SK-N-SH (cell line): ENCODE measurements at regions not wholly inside any gene's neighbourhood (a gene's known extent, or its start where the extent isn't known, plus 50 kb on each side); places are given as distances from the start of the nearest gene placed in this dataset.

Experiments used
- CTCF ChIA-PET: fragments of 300-600, 350-600 bp; formaldehyde crosslinking; extraction: SDS; loops from one replicate; lab custom pipeline; 2021; lab: Yijun Ruan, JAX
- POLR2A ChIA-PET: fragments of 350-600 bp; sonication (Branson Sonifier 250); formaldehyde crosslinking; extraction: SDS; loops from one replicate; lab custom pipeline; 2020; ENCODE audit warnings: antibody characterized with exemption, inconsistent platforms; lab: Yijun Ruan, JAX
- DNase-seq: peaks from one replicate; pipeline ENCODE4 v3.0.0; 2012
- H2AFZ ChIP-seq: fragments of 200-600 bp; sonication (generic); 2 replicates; pipeline ENCODE4 v1.8.1; 2016; ENCODE audit warnings: antibody characterized with exemption, mild to moderate bottlenecking, low read depth
- H3F3A ChIP-seq: fragments of 200-600 bp; sonication (generic); replicated peaks from 2 replicates; pipeline ENCODE3; 2016; ENCODE audit warnings: antibody characterized with exemption, mild to moderate bottlenecking; ENCODE audit not compliant: insufficient read depth
- H3K27ac ChIP-seq, 2 experiments: fragments of 200-500 bp in 1 of 2; fragments of 200-600 bp in 1 of 2; sonication (Bioruptor generic) in 1 of 2; sonication (generic), shearing (Covaris generic) in 1 of 2; 2 replicates each; pipeline versions ENCODE4 v1.5.1 to v1.6.1; 2014 to 2016; ENCODE audit warnings: low read depth in 2 of 2, inconsistent platforms in 1 of 2, low read length in 1 of 2, mild to moderate bottlenecking in 1 of 2, mixed read lengths in 1 of 2
- H3K27me3 ChIP-seq: fragments of 200-600 bp; sonication (generic), shearing (Covaris generic); 2 replicates; pipeline ENCODE4 v1.6.1; 2016; ENCODE audit warnings: mixed run types; ENCODE audit not compliant: insufficient read depth
- H3K36me3 ChIP-seq, 2 experiments: fragments of 200-500 bp in 1 of 2; fragments of 200-600 bp in 1 of 2; sonication (Bioruptor generic) in 1 of 2; sonication (generic) in 1 of 2; replicated peaks in 1 of 2; 2 replicates each; pipeline versions ENCODE3 to v1.5.1; 2014 to 2016; ENCODE audit warnings: low read length in 1 of 2, mild to moderate bottlenecking in 1 of 2; ENCODE audit not compliant: insufficient read depth in 2 of 2, control insufficient read depth in 1 of 2
- H3K4me1 ChIP-seq, 2 experiments: fragments of 200-500 bp in 1 of 2; fragments of 200-600 bp in 1 of 2; sonication (Bioruptor generic) in 1 of 2; sonication (generic), shearing (Covaris generic) in 1 of 2; 2 replicates each; pipeline versions ENCODE4 v1.5.1 to v1.6.1; 2014 to 2016; ENCODE audit warnings: low read depth in 1 of 2, low read length in 1 of 2, mixed run types in 1 of 2; ENCODE audit not compliant: insufficient read depth in 2 of 2, control insufficient read depth in 1 of 2
- H3K4me2 ChIP-seq: fragments of 200-600 bp; sonication (generic), shearing (Covaris generic); 2 replicates; pipeline ENCODE4 v1.6.1; 2017; ENCODE audit warnings: mixed run types
- H3K4me3 ChIP-seq, 2 experiments: fragments of 200-500 bp in 1 of 2; fragments of 200-600 bp in 1 of 2; sonication (Bioruptor generic) in 1 of 2; sonication (generic), shearing (Covaris generic) in 1 of 2; 2 replicates each; pipeline versions ENCODE4 v1.5.1 to v1.8.1; 2014 to 2016; ENCODE audit warnings: low read depth in 2 of 2, inconsistent platforms in 1 of 2, low read length in 1 of 2, mild to moderate bottlenecking in 1 of 2, mixed read lengths in 1 of 2, moderate library complexity in 1 of 2
- H3K79me2 ChIP-seq: fragments of 200-600 bp; sonication (generic); 2 replicates; pipeline ENCODE4 v1.8.1; 2017; ENCODE audit warnings: mild to moderate bottlenecking; ENCODE audit not compliant: insufficient read depth
- H3K9ac ChIP-seq: fragments of 200-600 bp; sonication (generic); 2 replicates; pipeline ENCODE4 v1.6.1; 2017; ENCODE audit warnings: mixed run types
- H3K9me2 ChIP-seq: fragments of 200-600 bp; sonication (generic); 2 replicates; pipeline ENCODE4 v1.6.1; 2017; ENCODE audit warnings: mixed run types
- H3K9me3 ChIP-seq: fragments of 200-600 bp; sonication (generic); 2 replicates; pipeline ENCODE4 v1.6.1; 2017; ENCODE audit warnings: mixed run types, mild to moderate bottlenecking, moderate library complexity
- H4K20me1 ChIP-seq: fragments of 200-600 bp; sonication (generic); 2 replicates; pipeline ENCODE4 v1.6.1; 2017; ENCODE audit warnings: mild to moderate bottlenecking, mixed run types; ENCODE audit not compliant: insufficient read depth
- CTCF ChIP-seq: fragments of 200-600 bp; sonication (generic); IDR thresholded peaks from 2 replicates; pipeline ENCODE4 v1.6.1; 2017; ENCODE audit warnings: antibody characterized with exemption, mild to moderate bottlenecking, moderate library complexity
- EP300 ChIP-seq, 2 experiments: IDR thresholded peaks; 2 replicates each; pipeline versions ENCODE4 v1.4.0 to v1.6.1; 2012; ENCODE audit warnings: borderline replicate concordance in 1 of 2, low read depth in 1 of 2, low read length in 1 of 2
- EZH2phosphoT487 ChIP-seq: fragments of 200-600 bp; sonication (generic); IDR thresholded peaks from 2 replicates; pipeline ENCODE4 v1.6.1; 2017; ENCODE audit warnings: low read depth, mixed run types, mild to moderate bottlenecking, antibody characterized with exemption, moderate library complexity, borderline replicate concordance
- FOSL2 ChIP-seq: IDR thresholded peaks from 2 replicates; pipeline ENCODE4 v1.4.0; 2012; ENCODE audit warnings: low read depth, mild to moderate bottlenecking, moderate library complexity, borderline replicate concordance
- GABPA ChIP-seq: IDR thresholded peaks from 2 replicates; pipeline ENCODE4 v1.4.0; 2012; ENCODE audit warnings: low read depth, mild to moderate bottlenecking
- JUND ChIP-seq: IDR thresholded peaks from 2 replicates; pipeline ENCODE4 v1.4.0; 2012
- MAX ChIP-seq: IDR thresholded peaks from 2 replicates; pipeline ENCODE4 v1.4.0; 2012; ENCODE audit warnings: low read depth
- NFIC ChIP-seq: IDR thresholded peaks from 2 replicates; pipeline ENCODE4 v1.4.0; 2012; ENCODE audit warnings: borderline replicate concordance
- PBX3 ChIP-seq: IDR thresholded peaks from 2 replicates; pipeline ENCODE4; 2012
- POLR2AphosphoS5 ChIP-seq: IDR thresholded peaks from 2 replicates; pipeline ENCODE4 v1.6.1; 2012; ENCODE audit warnings: low read depth, low read length
- REST ChIP-seq: IDR thresholded peaks from 2 replicates; pipeline ENCODE4 v1.6.1; 2012; ENCODE audit warnings: mild to moderate bottlenecking, low read depth, low read length, moderate library complexity
- TEAD4 ChIP-seq: IDR thresholded peaks from 2 replicates; pipeline ENCODE4 v1.4.0; 2012; ENCODE audit warnings: mild to moderate bottlenecking, borderline replicate concordance; ENCODE audit not compliant: insufficient read depth
- YY1 ChIP-seq: IDR thresholded peaks from 2 replicates; pipeline ENCODE4 v1.4.0; 2012; ENCODE audit warnings: low read depth, mild to moderate bottlenecking
- ZBTB33 ChIP-seq: IDR thresholded peaks from 2 replicates; pipeline ENCODE4 v1.4.0; 2012; ENCODE audit warnings: low read depth, borderline replicate concordance
- WGBS: methylation state at CpG from one replicate; pipeline ENCODE4 v1.1.6; 2017; ENCODE audit warnings: low lambda C conversion rate; 5-methylcytosine and 5-hydroxymethylcytosine counted together

- Histone ChIP-seq H3K9ac (no peak overlapping the region), H3K4me1 (no peaks in the 10 kb centered on the region; a peak in 1 of 4 replicates), H3K4me2 (no peak overlapping the region), H3F3A (no peaks in the 10 kb centered on the region), H2AFZ (no peak overlapping the region), H3K79me2 (no peaks in the 10 kb centered on the region), H3K9me2 (no peaks in the 10 kb centered on the region), H3K9me3 (no peaks in the 10 kb centered on the region), H3K27me3 (no peaks in the 10 kb centered on the region), H3K4me3 (no peak overlapping the region), H3K36me3 (no peaks in the 10 kb centered on the region), H3K27ac (no peak overlapping the region), H4K20me1 (no peaks in the 10 kb centered on the region)
- CTCF ChIA-PET: no interaction called here
- WGBS: 5% methylated on average over 1 of the region's 1 CpG
- DNase-seq: no peak
- POLR2A ChIA-PET: no interaction called here
- TF ChIP-seq GABPA: no peak
- TF ChIP-seq EP300 (IDR thresholded peaks at IDR 0.05; ENCODE audit: borderline replicate concordance in 1 of 2, low read depth in 1 of 2, low read length in 1 of 2): no peak
- TF ChIP-seq PBX3: no peak
- TF ChIP-seq ZBTB33: no peak
- no peak for TF ChIP-seq JUND
- TF ChIP-seq MAX: no peak
- TF ChIP-seq REST: no peak
- no peak for TF ChIP-seq FOSL2
- TF ChIP-seq YY1: no peak
- TF ChIP-seq CTCF: no peak
- TF ChIP-seq EZH2phosphoT487: no peak
- TF ChIP-seq NFIC: no peak
- no peak for TF ChIP-seq TEAD4
- TF ChIP-seq POLR2AphosphoS5: no peak
These were observed 349.9 kb downstream of the TRIB2 start for GRCh38 chr2:13066676-13067075.
